DND-41 (cell line): ENCODE measurements at regions not wholly inside any gene's neighbourhood (a gene's known extent, or its start where the extent isn't known, plus 50 kb on each side); places are given as distances from the start of the nearest gene placed in this dataset.

Source experiments
- CTCF ChIP-seq: IDR thresholded peaks from 2 replicates; pipeline ENCODE4 v1.5.1; 2012; ENCODE audit warnings: borderline replicate concordance, low read length, moderate library complexity, mild to moderate bottlenecking; ENCODE audit not compliant: poor library complexity, severe bottlenecking; ENCODE audit errors: extremely low read depth
- EZH2 ChIP-seq: IDR thresholded peaks from 3 replicates; pipeline ENCODE4 v1.6.1; 2012; ENCODE audit warnings: borderline replicate concordance, low read depth, mild to moderate bottlenecking, moderate library complexity, low read length, inconsistent platforms; ENCODE audit not compliant: severe bottlenecking

- TF ChIP-seq CTCF (no peak), EZH2 (no peak)
Observed at GRCh38 chr5:116703328-116703727, 128.7 kb upstream of the SEMA6A start.
